ENCODE measurements at regions not wholly inside any gene's neighbourhood (a gene's known extent, or its start where the extent isn't known, plus 50 kb on each side); places are given as distances from the start of the nearest gene placed in this dataset.

DNA sequence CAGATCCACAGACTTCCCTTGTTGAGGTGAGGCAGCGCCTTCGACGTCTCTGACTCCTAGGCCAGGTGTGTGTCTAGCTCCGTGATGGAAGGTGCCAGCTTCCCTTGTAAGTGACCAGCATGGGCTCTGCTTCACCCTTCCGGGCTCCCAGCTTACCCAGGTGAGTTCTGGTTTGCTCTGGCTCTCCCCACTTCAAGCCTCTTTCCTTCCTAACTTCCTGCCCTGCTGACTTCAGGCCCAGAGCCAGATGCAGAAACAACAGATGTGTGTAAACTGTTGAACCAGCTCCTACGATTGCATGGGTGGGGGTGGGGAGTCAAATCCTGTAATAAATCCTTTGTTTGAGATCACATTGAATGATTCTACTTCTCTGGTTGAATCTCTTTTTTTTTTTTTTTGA, 51.6 kb upstream of the BMP6 start:
- DNase-seq, result peak in 2 of 3 donors; percentile 46 to 72
- ATAC-seq (ENCODE audit: insufficient read depth, low FRiP score), result no peak

GRCh38 chr6:7675353-7675945, 50.5 kb upstream of the BMP6 start:
- H3K36me3 ChIP-seq (ENCODE audit: control insufficient read depth in 4 of 4, insufficient read depth in 4 of 4, low read length in 4 of 4), result no peaks in the 10 kb centered on the region
- peaks cover 0 to 3% (median 0%) of the 10 kb centered on the region in 3 donors for H3K27me3 ChIP-seq (ENCODE audit: control insufficient read depth in 3 of 3, insufficient read depth in 3 of 3, low read length in 2 of 3)
- H3K9me3 ChIP-seq (ENCODE audit: control insufficient read depth in 4 of 4, insufficient read depth in 3 of 4, low read length in 3 of 4), result peaks cover 0 to 1% (median 0%) of the 10 kb centered on the region in 4 donors
- peaks cover 0 to 38% (median 5%) of the 10 kb centered on the region in 5 donors for H3K4me1 ChIP-seq (ENCODE audit: control insufficient read depth in 5 of 5, insufficient read depth in 5 of 5, low read length in 5 of 5)
- 68 to 75% methylated on average over 10 of the region's 10 CpGs for WGBS, 2 donors
- no peak for DNase-seq
- H3K9ac ChIP-seq (ENCODE audit: insufficient read depth in 1 of 2, low read length in 2 of 2), result no peak overlapping the region
- no peak overlapping the region for H3K27ac ChIP-seq (ENCODE audit: low read depth in 1 of 2, low read length in 1 of 2)
- TF ChIP-seq, protein P1, sequence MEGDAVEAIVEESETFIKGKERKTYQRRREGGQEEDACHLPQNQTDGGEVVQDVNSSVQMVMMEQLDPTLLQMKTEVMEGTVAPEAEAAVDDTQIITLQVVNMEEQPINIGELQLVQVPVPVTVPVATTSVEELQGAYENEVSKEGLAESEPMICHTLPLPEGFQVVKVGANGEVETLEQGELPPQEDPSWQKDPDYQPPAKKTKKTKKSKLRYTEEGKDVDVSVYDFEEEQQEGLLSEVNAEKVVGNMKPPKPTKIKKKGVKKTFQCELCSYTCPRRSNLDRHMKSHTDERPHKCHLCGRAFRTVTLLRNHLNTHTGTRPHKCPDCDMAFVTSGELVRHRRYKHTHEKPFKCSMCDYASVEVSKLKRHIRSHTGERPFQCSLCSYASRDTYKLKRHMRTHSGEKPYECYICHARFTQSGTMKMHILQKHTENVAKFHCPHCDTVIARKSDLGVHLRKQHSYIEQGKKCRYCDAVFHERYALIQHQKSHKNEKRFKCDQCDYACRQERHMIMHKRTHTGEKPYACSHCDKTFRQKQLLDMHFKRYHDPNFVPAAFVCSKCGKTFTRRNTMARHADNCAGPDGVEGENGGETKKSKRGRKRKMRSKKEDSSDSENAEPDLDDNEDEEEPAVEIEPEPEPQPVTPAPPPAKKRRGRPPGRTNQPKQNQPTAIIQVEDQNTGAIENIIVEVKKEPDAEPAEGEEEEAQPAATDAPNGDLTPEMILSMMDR (IDR thresholded peaks at IDR 0.05; ENCODE audit: control extremely low read depth, extremely low read depth), result no peak
- H3K4me3 ChIP-seq, result no peak overlapping the region
- ATAC-seq (ENCODE audit: insufficient read depth, low FRiP score), result no peak

More for the DNA sequence above, 51.6 kb upstream of the BMP6 start:
- TF ChIP-seq, protein P1 (IDR thresholded peaks at IDR 0.05; ENCODE audit: control extremely low read depth, extremely low read depth), result no peak
- H3K9me3 ChIP-seq (ENCODE audit: control insufficient read depth in 4 of 4, insufficient read depth in 3 of 4, low read length in 3 of 4), result peaks cover 0 to 1% (median 0%) of the 10 kb centered on the region in 4 donors
- H3K27me3 ChIP-seq (ENCODE audit: control insufficient read depth in 3 of 3, insufficient read depth in 3 of 3, low read length in 2 of 3), result peaks cover 0 to 3% (median 0%) of the 10 kb centered on the region in 3 donors
- H3K4me3 ChIP-seq, result no peak overlapping the region
- peaks cover 0 to 38% (median 5%) of the 10 kb centered on the region in 5 donors for H3K4me1 ChIP-seq (ENCODE audit: control insufficient read depth in 5 of 5, insufficient read depth in 5 of 5, low read length in 5 of 5)
- no peaks in the 10 kb centered on the region for H3K36me3 ChIP-seq (ENCODE audit: control insufficient read depth in 4 of 4, insufficient read depth in 4 of 4, low read length in 4 of 4)
- H3K9ac ChIP-seq (ENCODE audit: insufficient read depth in 1 of 2, low read length in 2 of 2), result no peak overlapping the region
- no peak overlapping the region for H3K27ac ChIP-seq (ENCODE audit: low read depth in 1 of 2, low read length in 1 of 2)
- WGBS, 2 donors, result 47 to 50% methylated on average over 6 of the region's 6 CpGs

Data from lung (tissue), 11 donors.